GM18517 (cell line): ENCODE measurements at regions not wholly inside any gene's neighbourhood (a gene's known extent, or its start where the extent isn't known, plus 50 kb on each side); places are given as distances from the start of the nearest gene placed in this dataset.
"Not testable (repeated sequence)": the region's sequence is repeated elsewhere in the genome, so short reads cannot be mapped to it uniquely, and the experiment has no call there.

Source experiments
- ATAC-seq: cut with Tn5 transposase; IDR thresholded peaks from one replicate; pipeline ENCODE4 v1.9.1; 2021; ENCODE audit warnings: mild to moderate bottlenecking, moderate library complexity; ENCODE audit not compliant: unreplicated experiment

GRCh38 chr6:163702736-163703135 is 288.2 kb downstream of the QKI start:
- ATAC-seq = no peak

GRCh38 chr6:163701762-163702161 is 287.2 kb downstream of the QKI start:
- ATAC-seq = no peak

GRCh38 chr6:163698086-163698485 is 283.6 kb downstream of the QKI start:
- ATAC-seq = no peak

GRCh38 chr6:163696311-163696710 is 281.8 kb downstream of the QKI start:
- ATAC-seq = not testable (repeated sequence)

- no peak for ATAC-seq
Measured at GRCh38 chr6:163695414-163695864, 280.9 kb downstream of the QKI start.

- no peak for ATAC-seq
Measured at GRCh38 chr6:163694988-163695398, 280.5 kb downstream of the QKI start.

- no peak for ATAC-seq
Measured at GRCh38 chr6:163694072-163694471, 279.6 kb downstream of the QKI start.

- no peak for ATAC-seq
Measured at GRCh38 chr6:163691049-163691448, 276.5 kb downstream of the QKI start.

GRCh38 chr6:163688739-163689362 is 274.3 kb downstream of the QKI start:
- no peak for ATAC-seq

GRCh38 chr6:163687075-163687474 is 272.6 kb downstream of the QKI start:
- no peak for ATAC-seq

- ATAC-seq = no peak
Measured at GRCh38 chr6:163686301-163686700, 271.8 kb downstream of the QKI start.

GRCh38 chr6:163683105-163683622 is 268.6 kb downstream of the QKI start:
- no peak for ATAC-seq

- no peak for ATAC-seq
Measured at GRCh38 chr6:163679753-163680152, 265.2 kb downstream of the QKI start.

- ATAC-seq = no peak
Measured at GRCh38 chr6:163679012-163679660, 264.6 kb downstream of the QKI start.

GRCh38 chr6:163675611-163676010 is 261.1 kb downstream of the QKI start:
- ATAC-seq = no peak

GRCh38 chr6:163672710-163673109 is 258.2 kb downstream of the QKI start:
- ATAC-seq = no peak

GRCh38 chr6:163671791-163672190 is 257.3 kb downstream of the QKI start:
- no peak for ATAC-seq

- no peak for ATAC-seq
Measured at GRCh38 chr6:163671355-163671754, 256.8 kb downstream of the QKI start.

- ATAC-seq = no peak
Measured at GRCh38 chr6:163670336-163670735, 255.8 kb downstream of the QKI start.

GRCh38 chr6:163668061-163668426 is 253.5 kb downstream of the QKI start:
- peak; percentile 51 for ATAC-seq

GRCh38 chr6:163667372-163668060 is 253.0 kb downstream of the QKI start:
- peak; percentile 99 for ATAC-seq

GRCh38 chr6:163665464-163665863 is 250.9 kb downstream of the QKI start:
- ATAC-seq = no peak
